Right cardiac atrium (tissue), 5 donors: ENCODE measurements at regions not wholly inside any gene's neighbourhood (a gene's known extent, or its start where the extent isn't known, plus 50 kb on each side); places are given as distances from the start of the nearest gene placed in this dataset.
"Not testable (repeated sequence)": the region's sequence is repeated elsewhere in the genome, so short reads cannot be mapped to it uniquely, and the experiment has no call there.

Experiments
- ATAC-seq, 2 donors: fragments of 200-7000 bp; cut with Tn5 transposase; one replicate each; pipeline versions ENCODE4 v1.8.0 to v1.9.1; 2020; ENCODE audit warnings: moderate library complexity in 2 of 2, mild to moderate bottlenecking in 1 of 2
- DNase-seq, 3 donors: peaks; one replicate each; pipeline ENCODE4 v3.0.0-alpha.2; 2020
- H3K27ac ChIP-seq: one replicate; pipeline ENCODE4 v1.5.1; 2013; ENCODE audit warnings: mild to moderate bottlenecking, low read length, control low read depth, moderate library complexity
- H3K27me3 ChIP-seq: one replicate; pipeline ENCODE4 v1.6.1; 2013; ENCODE audit not compliant: control insufficient read depth, insufficient read depth
- H3K4me1 ChIP-seq: one replicate; pipeline ENCODE4 v1.6.1; 2013; ENCODE audit warnings: low read length; ENCODE audit not compliant: control insufficient read depth, insufficient read depth
- H3K4me3 ChIP-seq: one replicate; pipeline ENCODE4 v1.5.1; 2013; ENCODE audit warnings: low read length, control low read depth
- H3K9me3 ChIP-seq: one replicate; pipeline ENCODE4 v1.6.1; 2013; ENCODE audit warnings: low read length; ENCODE audit not compliant: control insufficient read depth
- WGBS: extraction: QIAGEN DNeasy Blood & Tissue Kit; methylation state at CpG from one replicate; pipeline ENCODE4 v1.1.7; 2013; 5-methylcytosine and 5-hydroxymethylcytosine counted together
- intact Hi-C, 4 donors: fragments of 100-400 bp; cut with DNase I; formaldehyde crosslinking; loops; one replicate each; pipeline versions ENCODE4 v1.11.0 to v1.14.0; 2022 to 2023
- donor health status: healthy with polysubstance abuse.
- donor health status: DM: no; HTN: yes; CAD: no.
- donor health status: DM: no; HTN: no; CAD: no.
- donor health status: DM: no; HTN: yes; CAD: no; lungs with severe emphysema.
- donor health status: DM: yes; HTN: yes; CAD: no.

- no peaks in the 10 kb centered on the region for H3K27me3 ChIP-seq
- H3K4me1 ChIP-seq: no peaks in the 10 kb centered on the region
- no peaks in the 10 kb centered on the region for H3K9me3 ChIP-seq
- no peak overlapping the region for H3K27ac ChIP-seq
- intact Hi-C loops: no loop called here
- WGBS: 96% methylated on average over 1 of the region's 1 CpG
- peak in 1 of 3 donors; percentile 14 for DNase-seq
- no peak for ATAC-seq
- H3K4me3 ChIP-seq: no peak overlapping the region
Measured at GRCh38 chr4:126992910-126993309, 639.8 kb upstream of the INTU start.

GRCh38 chr4:126993351-126993750, 639.4 kb upstream of the INTU start:
- Histone ChIP-seq H3K4me1 (no peaks in the 10 kb centered on the region), H3K27me3 (no peaks in the 10 kb centered on the region), H3K4me3 (no peak overlapping the region), H3K9me3 (no peaks in the 10 kb centered on the region), H3K27ac (no peak overlapping the region)
- ATAC-seq (no peak), DNase-seq (no peak)
- whole genome bisulfite sequencing: 89% methylated on average over 1 of the region's 1 CpG
- intact Hi-C loops: no loop called here

GRCh38 chr4:126995235-126995634, 637.5 kb upstream of the INTU start:
- Histone ChIP-seq H3K27me3 (no peaks in the 10 kb centered on the region), H3K27ac (no peak overlapping the region), H3K9me3 (no peaks in the 10 kb centered on the region), H3K4me1 (no peaks in the 10 kb centered on the region), H3K4me3 (no peak overlapping the region)
- ATAC-seq (no peak), DNase-seq (no peak)
- intact Hi-C loops: no loop called here

- Histone ChIP-seq H3K4me3 (no peak overlapping the region), H3K27me3 (no peaks in the 10 kb centered on the region), H3K27ac (no peak overlapping the region), H3K9me3 (no peaks in the 10 kb centered on the region), H3K4me1 (no peaks in the 10 kb centered on the region)
- ATAC-seq (no peak), DNase-seq (no peak)
- intact Hi-C loops: no loop called here
- WGBS: 74% methylated on average over 1 of the region's 1 CpG
Measured at GRCh38 chr4:127000110-127000509, 632.6 kb upstream of the INTU start.

GRCh38 chr4:127000846-127001245, 631.9 kb upstream of the INTU start:
- intact Hi-C loops: no loop called here
- no peak overlapping the region for H3K27ac ChIP-seq
- no peaks in the 10 kb centered on the region for H3K4me1 ChIP-seq
- no peaks in the 10 kb centered on the region for H3K9me3 ChIP-seq
- ATAC-seq (no peak), DNase-seq (no peak)
- no peak overlapping the region for H3K4me3 ChIP-seq
- no peaks in the 10 kb centered on the region for H3K27me3 ChIP-seq
- WGBS: 92% methylated on average over 2 of the region's 2 CpGs

GRCh38 chr4:127001933-127002332, 630.8 kb upstream of the INTU start:
- DNase-seq: no peak
- Histone ChIP-seq H3K4me3 (no peak overlapping the region), H3K27ac (no peak overlapping the region), H3K4me1 (no peaks in the 10 kb centered on the region), H3K27me3 (no peaks in the 10 kb centered on the region), H3K9me3 (no peaks in the 10 kb centered on the region)
- ATAC-seq: no peak
- intact Hi-C loops: no loop called here
- 75% methylated on average over 2 of the region's 2 CpGs for WGBS

GRCh38 chr4:127006446-127006877, 626.3 kb upstream of the INTU start:
- H3K9me3 ChIP-seq: no peaks in the 10 kb centered on the region
- intact Hi-C loops: no loop called here
- ATAC-seq: no peak
- H3K27me3 ChIP-seq: no peaks in the 10 kb centered on the region
- DNase-seq: no peak
- no peak overlapping the region for H3K27ac ChIP-seq
- no peaks in the 10 kb centered on the region for H3K4me1 ChIP-seq
- no peak overlapping the region for H3K4me3 ChIP-seq

- Histone ChIP-seq H3K4me1 (no peaks in the 10 kb centered on the region), H3K27me3 (no peaks in the 10 kb centered on the region), H3K9me3 (no peaks in the 10 kb centered on the region), H3K27ac (no peak overlapping the region), H3K4me3 (no peak overlapping the region)
- intact Hi-C loops: no loop called here
- ATAC-seq (no peak), DNase-seq (no peak)
- WGBS: 78% methylated on average over 3 of the region's 3 CpGs
Measured at GRCh38 chr4:127007305-127007704, 625.5 kb upstream of the INTU start.

GRCh38 chr4:127012549-127012948, 620.2 kb upstream of the INTU start:
- Histone ChIP-seq H3K4me3 (no peak overlapping the region), H3K27ac (no peak overlapping the region), H3K27me3 (no peaks in the 10 kb centered on the region), H3K9me3 (no peaks in the 10 kb centered on the region), H3K4me1 (no peaks in the 10 kb centered on the region)
- DNase-seq (no peak), ATAC-seq (no peak)
- intact Hi-C loops: no loop called here

- Histone ChIP-seq H3K4me1 (no peaks in the 10 kb centered on the region), H3K27me3 (no peaks in the 10 kb centered on the region), H3K27ac (no peak overlapping the region), H3K4me3 (no peak overlapping the region), H3K9me3 (no peaks in the 10 kb centered on the region)
- no peak for ATAC-seq
- DNase-seq: no peak
- intact Hi-C loops: no loop called here
- WGBS: 55% methylated on average over 5 of the region's 5 CpGs
Measured at GRCh38 chr4:127015667-127016117, 617.1 kb upstream of the INTU start.

- DNase-seq (no peak), ATAC-seq (no peak)
- Histone ChIP-seq H3K4me3 (no peak overlapping the region), H3K9me3 (no peaks in the 10 kb centered on the region), H3K27me3 (no peaks in the 10 kb centered on the region), H3K4me1 (no peaks in the 10 kb centered on the region), H3K27ac (no peak overlapping the region)
- intact Hi-C loops: no loop called here
- 75% methylated on average over 2 of the region's 2 CpGs for WGBS
Measured at GRCh38 chr4:127018381-127018780, 614.4 kb upstream of the INTU start.

GRCh38 chr4:127020831-127021230, 611.9 kb upstream of the INTU start:
- WGBS: 80% methylated on average over 12 of the region's 15 CpGs
- intact Hi-C loops, H3K27ac ChIP-seq, H3K4me1 ChIP-seq, ATAC-seq, H3K27me3 ChIP-seq, H3K4me3 ChIP-seq, H3K9me3 ChIP-seq, DNase-seq: not testable (repeated sequence)
